HG02588 (cell line): ENCODE measurements at regions not wholly inside any gene's neighbourhood (a gene's known extent, or its start where the extent isn't known, plus 50 kb on each side); places are given as distances from the start of the nearest gene placed in this dataset.
A peak's percentile ranks its signal among the peaks of the same experiment; 100 is the strongest.

ENCODE experiments used
- ATAC-seq: cut with Tn5 transposase; IDR thresholded peaks from one replicate; pipeline ENCODE4 v1.9.1; 2021; ENCODE audit warnings: mild to moderate bottlenecking, moderate library complexity; ENCODE audit not compliant: unreplicated experiment

- ATAC-seq, result no peak
Observed at GRCh38 chr6:123747515-123747914, 56.1 kb upstream of the NKAIN2 start.

- ATAC-seq, result no peak
Observed at GRCh38 chr6:123745895-123746294, 57.8 kb upstream of the NKAIN2 start.

- ATAC-seq, result no peak
Observed at GRCh38 chr6:123744840-123745239, 58.8 kb upstream of the NKAIN2 start.

GRCh38 chr6:123742626-123743025 lies 61.0 kb upstream of the NKAIN2 start:
- ATAC-seq, result no peak

- ATAC-seq, result no peak
Observed at GRCh38 chr6:123733180-123733579, 70.5 kb upstream of the NKAIN2 start.

- no peak for ATAC-seq
Observed at GRCh38 chr6:123716506-123716905, 79.8 kb upstream of the TRDN start.

GRCh38 chr6:123715006-123715863 lies 78.5 kb upstream of the TRDN start:
- peak; percentile 50 for ATAC-seq

GRCh38 chr6:123712831-123713230 lies 76.1 kb upstream of the TRDN start:
- ATAC-seq, result no peak

GRCh38 chr6:123702943-123703342 lies 66.2 kb upstream of the TRDN start:
- no peak for ATAC-seq

GRCh38 chr6:123687864-123688263 lies 51.1 kb upstream of the TRDN start:
- no peak for ATAC-seq
